Hematopoietic multipotent progenitor cell treated with erythropoietin and hydrocortisone succinate and interleukin-3 and kit ligand, for 6 days (in vitro differentiated cells): ENCODE measurements at regions not wholly inside any gene's neighbourhood (a gene's known extent, or its start where the extent isn't known, plus 50 kb on each side); places are given as distances from the start of the nearest gene placed in this dataset.

Experiments
- DNase-seq: peaks from one replicate; pipeline ENCODE4 v3.0.0-alpha.2; 2015

DNA sequence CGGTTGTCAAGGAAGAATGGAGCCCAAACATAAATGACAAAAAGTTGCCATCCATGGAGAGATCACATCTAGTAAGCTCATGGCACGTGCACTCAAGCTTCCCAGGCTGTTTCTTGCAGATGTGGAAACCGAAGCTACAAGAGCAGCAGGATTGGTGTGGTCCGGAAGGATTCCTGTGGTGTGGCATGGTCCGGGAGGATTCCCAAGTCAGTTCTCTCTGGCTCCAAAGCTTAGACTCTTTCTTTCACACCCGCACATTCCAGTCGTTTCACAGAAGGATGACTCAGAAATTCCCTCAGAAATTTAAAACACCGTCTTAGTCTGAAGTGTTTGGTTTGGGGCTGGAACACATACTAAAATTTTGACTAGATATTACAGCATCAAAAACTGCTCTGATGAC is 78.0 kb upstream of the DRD2 start:
- no peak for DNase-seq

DNA sequence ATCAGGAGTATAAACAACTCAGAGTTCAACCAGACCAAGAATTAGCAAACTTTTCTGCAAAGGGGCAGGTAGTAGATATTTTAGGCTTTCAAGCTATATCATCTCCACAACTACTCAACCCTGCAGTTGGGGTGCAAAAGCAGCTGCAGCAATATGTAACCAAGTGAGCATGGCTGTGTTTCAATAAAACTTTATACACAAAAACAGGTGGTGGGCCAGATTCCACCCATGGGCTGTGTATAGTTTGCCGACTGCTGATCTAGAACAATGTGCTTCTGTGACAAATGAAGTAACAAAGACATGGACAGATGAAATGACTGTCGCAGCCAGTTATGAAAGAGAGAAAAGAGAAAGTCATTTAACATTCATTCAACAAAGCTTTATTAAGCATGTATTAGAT is 77.1 kb upstream of the DRD2 start:
- DNase-seq, result no peak

DNA sequence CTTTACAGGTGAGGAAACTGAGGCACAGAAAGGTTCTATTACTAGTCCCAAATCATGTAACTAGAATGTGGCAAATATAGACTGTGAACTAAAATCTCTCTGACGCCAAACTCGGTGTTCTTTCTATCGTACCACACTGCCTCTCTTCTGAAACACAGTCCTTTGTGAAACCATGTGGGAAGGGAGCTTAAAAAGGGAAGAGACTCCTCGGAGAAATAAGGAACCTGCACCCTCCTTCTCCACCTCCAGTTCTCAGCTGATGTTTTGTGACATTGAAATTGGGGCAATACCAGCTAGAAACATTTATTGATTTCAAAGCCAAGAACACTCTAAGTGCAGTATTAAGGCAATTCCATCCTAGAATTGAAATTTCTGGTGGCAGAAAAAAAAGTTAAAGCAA is 76.4 kb upstream of the DRD2 start:
- DNase-seq, result no peak

DNA sequence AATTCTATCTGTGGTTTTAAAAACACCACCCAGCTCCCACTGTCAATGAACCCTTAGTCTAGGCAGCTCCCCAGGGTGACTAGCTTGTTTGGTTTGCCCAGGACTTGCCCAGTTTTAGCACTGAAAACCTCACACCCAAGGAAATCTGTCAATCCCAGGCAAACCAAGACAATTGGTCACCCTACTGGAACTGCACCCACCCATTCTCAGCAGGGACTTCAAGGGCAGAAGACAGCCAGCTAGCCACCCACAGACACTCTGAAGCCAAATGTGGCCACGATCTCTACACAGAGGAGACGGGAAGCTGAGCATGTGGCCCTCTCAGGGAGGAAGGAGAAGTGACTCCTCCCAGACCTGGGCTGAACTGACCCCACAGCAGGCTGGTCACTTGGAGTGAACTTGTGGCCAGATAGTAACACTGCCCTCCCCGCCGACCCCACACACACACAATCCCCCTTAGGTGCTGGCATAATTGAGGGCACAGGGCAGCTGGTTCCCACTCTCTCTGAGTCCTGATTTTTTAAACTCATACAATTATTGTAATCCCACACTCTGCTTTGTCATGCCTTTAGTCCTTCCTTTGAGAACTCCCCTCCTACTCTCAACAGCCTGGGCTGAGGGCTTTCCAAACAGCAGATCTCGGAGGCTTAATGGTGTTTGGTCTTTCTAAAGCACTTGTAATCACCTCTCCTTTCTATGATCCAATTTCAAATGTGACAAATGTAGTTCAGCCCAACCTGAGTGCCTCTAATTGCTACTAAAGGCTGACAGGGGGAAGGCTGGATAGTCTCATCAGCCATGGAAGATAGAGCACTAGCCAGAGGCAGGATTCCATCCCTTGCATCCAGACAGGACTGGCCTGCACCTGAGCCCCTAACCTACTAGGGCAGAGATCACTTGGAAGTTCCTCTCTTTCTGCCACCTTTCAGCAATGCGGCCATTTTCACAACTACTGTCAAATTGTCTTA is 74.7 kb upstream of the DRD2 start:
- no peak for DNase-seq

DNA sequence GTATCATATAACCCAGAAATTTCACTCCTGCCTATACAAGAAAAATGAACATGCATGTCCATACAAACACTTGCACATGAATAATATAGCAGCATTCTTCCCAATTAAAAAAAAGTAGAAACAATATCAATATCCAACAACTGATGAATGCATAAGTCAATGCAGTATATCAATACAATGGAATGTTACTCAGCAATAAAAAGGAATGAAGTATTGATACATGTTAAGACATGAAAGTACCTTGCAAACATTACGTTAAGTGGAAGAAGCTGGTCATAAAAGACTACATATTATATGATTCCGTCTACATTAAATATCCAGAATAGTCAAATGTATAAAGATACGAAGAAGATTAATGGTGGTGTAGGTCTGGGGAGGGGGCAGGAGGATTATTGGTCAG is 73.9 kb upstream of the DRD2 start:
- no peak for DNase-seq

DNA sequence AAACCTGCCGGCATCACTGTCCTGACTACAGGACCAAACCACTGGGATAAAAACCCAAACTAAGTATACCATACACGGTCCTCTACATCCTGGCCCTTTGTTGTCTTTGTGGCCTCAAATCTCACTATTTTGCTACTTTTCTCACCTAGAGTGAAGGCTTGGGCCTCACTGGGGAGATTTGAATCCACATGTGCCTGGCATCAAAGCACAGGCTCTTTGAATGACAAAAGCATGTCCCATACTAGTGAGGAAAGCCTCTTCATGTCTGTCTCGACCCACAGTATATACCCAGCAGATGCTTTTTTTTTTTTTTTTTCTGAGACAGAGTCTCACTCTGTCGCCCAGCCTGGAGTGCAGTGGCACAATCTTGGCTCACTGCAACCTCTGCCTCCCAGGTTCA is 72.5 kb upstream of the DRD2 start:
- no peak for DNase-seq

DNA sequence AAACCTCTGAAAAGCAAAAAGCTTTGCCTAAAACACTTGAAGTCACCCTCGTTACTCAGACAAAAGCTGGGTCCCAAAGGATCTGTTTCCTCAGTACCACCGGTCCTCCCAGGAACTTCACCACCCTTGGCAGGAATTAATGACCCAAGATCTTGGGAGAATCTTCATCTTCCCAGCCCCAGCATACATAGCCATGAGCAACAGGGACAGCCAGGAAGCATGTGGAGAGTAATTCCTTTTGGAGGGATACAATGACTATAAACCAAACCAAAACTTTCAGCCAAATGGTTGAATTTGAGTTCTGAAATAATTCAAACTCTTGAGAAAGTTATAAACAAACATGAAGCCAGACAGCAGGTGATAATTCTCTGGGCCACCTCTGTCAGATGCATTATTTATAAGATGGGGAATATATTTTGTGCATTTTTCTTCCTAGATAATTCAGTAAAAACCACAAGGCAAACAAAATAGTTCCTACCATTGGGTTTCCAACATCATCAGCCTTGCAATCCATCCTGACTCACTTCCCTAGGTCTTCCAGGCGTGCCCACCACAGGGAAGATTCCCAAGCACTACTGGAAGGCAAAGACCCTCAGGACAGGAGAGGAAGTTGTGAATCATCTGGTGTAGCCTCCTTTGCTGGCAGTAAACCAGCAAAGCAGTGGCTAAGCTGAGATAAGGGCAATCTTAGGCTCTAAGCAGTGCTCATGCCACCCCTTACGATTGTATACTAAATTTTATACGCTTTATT is 71.7 kb upstream of the DRD2 start:
- no peak for DNase-seq

DNA sequence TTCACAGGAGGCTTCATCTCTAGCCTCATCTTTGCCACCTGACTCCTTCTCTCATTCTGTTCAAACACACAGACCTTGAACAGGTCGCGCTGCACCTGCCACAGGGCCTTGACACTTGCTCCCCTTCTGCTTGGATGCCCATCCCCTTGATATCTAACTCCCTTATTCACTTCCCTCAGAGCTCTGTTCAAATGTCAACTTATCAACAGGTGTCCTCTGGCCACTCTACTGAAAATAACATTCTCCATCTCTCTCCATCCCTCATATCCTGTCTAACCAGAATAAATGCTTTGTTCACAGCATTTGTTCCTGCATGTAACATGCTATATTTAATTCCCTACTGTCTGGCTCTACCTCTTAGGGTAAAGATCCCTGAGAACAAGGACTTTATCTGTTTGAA is 67.2 kb upstream of the DRD2 start:
- DNase-seq, result no peak

DNA sequence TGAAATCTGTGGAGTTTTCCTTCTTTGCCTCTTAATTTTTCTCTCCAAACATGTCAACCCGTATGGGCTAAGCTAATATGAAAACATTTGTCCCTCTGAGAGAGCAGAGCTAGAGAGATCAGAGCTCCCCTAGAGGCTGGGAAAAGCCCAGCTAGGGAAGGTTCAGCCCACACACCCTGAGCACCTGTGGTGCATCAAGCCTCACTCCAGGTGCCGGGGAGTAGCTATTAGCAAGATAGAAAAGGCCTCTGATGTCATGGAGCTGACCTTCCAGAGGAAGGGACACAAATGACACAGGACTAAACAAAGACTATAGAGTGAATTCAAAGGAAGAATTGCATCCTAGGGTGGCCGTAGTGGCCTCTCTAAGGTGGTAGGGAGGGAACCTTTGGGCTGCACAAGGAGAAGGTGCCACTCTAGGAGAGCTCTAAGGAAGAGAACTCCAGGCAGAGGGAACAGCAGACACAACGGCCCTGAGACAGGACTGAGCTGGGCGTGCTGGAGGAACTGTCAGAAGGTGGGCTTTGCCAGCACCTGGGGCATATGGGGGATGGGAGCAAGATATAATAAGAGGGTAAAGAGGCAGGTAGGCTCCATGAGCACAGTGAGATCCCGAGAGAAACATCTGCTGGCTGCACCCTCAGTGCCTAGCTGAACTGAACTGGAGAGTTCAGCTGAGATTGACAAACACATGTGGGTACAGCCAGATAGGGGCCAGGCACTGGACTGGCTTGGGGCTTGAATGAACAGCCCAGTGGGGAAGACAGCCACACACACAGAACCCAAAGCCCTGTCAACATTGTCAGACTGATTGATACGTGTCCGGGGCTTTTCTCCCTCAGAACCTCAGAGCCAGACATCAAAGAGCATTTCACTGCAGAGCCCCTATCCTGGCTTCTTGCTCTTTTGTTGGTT is 65.5 kb upstream of the DRD2 start:
- DNase-seq, result no peak

DNA sequence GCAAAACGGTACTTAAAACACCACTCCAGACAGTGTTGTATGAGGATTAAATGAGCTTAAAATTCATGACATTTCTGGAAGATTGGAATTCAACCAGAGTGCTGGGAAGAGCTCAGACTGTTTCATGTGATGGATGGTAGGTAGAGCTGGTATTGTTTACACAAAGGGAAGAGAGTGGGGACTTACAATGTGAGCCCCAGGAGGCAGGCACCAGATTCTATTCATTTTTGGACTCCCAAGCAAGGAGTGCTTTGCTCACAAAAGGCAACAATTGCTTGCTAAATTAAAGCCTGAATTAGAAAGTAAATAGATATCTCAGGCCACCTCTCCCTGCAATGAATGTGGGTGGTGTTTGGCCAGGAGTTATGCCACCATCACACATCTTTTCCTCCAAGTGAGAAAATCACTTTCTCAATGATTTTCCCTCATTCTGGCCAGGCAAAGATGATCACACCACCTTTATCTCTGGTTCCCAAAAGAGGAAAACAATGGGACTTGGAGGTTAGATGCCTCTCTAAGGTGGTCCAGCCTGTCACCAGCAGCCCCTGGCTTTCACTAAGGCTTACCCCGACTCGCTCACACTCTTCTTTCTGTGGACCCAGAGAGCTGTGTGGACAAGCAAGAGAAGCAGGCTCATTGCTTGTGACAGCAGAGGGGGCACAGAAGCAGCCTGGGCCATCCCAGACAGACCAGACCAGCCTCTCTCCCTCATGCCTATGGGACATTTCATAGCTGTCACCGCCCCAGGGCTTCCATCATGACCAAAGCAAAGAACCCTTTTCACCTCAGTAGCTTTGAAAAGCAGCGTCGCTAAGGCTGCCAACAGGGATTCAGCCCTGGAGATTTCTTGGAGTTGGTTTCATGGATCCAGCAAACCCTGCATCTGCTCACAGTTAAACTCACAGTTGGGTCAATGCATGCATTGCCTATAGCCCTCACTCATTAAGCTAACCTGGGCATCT is 63.5 kb upstream of the DRD2 start:
- no peak for DNase-seq

DNA sequence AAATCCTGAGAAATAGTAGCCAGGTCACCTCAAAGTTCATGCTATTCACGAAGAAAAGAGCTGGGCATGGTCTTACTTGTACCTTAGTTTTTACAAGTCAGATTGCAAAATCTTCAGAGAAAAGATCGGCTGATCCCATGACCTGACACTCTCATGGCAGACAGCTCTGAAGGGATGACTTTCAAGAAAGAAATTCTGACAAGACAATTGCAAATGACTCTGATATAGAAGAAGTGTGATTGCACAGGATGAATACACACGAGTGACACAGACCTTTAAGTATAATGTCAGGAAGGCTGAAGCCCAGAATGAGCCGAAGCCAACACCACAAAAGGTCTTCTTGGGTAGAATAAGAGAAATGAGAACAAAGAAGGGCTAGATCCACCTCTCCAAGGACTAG is 59.4 kb upstream of the DRD2 start:
- no peak for DNase-seq

DNA sequence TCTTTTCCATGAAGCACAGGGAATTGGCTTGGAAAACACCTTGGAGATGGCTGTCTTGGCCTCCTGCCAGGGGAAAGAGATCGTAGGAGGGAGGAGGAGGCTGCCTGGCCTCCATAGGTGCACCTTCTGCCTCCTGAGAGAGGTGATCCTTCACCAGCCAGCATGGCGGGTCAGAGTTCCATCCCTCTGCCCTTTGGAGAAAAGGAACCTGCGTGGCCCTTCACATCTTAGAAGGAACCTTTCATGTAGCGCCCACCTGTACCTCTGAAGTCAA is 58.2 kb upstream of the DRD2 start:
- DNase-seq, result no peak

DNA sequence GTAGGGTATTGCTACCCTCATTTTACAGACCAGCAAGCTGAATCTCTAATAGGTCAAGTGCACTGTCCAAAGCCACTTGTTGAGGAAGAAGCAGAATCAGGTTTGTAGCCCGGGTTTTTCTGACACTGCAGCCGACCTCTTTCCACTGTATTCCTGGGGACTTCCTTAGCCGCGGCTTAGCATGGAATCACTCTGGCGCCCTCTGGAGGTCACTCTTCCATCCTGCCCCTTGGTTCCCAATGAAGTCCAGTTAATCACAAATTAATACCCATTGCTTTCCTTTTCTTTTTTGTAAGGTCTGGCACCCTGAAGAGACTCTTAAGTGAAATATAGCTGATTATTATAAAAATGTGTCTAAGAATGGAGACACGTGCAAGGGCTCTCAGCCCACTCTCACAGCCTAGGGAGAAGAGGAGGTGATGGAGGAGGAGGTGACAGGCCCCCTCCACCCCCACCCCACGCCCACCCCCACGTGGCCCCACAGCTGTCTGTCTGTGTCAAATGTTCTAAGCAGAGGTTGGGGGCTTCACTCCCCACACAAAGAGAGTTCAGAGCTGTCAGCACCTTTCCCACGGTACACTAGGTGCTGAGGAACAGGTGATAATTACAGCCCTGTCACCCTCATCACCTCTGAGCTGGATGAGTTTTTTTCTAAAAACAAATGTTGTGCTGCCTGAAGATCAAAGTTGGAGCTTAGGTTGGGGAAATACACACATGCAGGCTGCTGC is 57.7 kb upstream of the DRD2 start:
- DNase-seq, result peak; percentile 82

DNA sequence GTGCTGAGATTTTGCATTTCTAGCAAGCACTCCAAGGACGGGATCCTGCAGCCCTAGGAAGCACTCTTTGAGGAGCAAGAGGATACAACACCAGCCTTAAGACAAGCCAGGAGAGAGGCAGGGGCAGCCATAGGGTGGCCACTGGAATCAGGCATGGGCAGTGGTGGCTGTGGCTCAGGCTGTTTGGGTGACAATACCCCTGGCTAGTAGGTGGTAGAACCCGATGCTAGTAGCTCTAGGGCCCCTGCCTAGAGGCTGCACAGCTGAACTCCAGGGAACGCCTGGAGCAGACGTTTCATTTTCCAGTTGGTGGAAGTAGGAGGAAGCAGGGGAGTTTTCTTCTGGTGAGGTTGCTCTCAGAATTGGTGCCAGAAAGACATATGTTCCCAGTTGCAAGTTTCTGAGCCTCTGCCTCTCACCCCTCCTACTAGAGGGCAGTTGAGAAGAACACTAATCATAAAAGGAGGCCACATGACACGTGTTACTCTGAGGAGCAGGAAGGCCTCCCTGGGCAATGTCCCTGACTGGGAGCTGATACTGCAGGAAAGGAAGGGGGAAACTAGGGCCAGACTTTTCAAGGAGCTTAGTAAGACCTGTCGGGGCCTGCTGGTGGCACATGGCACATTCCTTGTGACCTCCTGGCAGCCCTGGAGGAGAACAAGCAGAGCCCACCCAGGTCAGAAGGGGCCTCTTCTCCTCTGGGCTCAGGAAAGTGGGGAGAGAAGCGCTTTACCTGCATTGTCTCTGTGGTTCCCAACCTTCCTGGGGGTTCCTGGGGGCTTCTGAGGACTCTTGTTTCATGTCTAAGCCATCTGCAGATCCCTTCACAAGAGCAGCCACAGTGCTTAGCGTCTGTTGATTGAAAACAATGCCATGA is 56.6 kb upstream of the DRD2 start:
- DNase-seq, result no peak

DNA sequence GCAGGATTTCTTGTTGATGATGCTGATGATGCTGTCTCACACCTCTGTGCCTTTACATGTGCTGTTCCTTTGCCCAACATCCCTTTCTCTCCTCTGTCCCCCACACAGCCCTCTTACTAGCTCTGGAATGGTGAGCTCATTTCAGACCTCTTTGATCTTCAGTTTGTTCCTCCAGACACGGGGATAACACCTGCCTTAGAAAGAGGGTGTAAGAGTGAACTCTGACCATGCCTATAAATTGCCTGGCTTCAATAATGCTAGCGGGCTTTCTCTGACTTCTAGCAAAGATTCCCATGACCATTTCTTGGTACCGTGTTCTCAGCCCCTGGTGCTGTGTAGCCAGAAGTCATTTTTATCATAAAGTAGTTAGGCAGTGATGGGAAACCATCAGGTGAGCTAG is 55.9 kb upstream of the DRD2 start:
- DNase-seq, result no peak

DNA sequence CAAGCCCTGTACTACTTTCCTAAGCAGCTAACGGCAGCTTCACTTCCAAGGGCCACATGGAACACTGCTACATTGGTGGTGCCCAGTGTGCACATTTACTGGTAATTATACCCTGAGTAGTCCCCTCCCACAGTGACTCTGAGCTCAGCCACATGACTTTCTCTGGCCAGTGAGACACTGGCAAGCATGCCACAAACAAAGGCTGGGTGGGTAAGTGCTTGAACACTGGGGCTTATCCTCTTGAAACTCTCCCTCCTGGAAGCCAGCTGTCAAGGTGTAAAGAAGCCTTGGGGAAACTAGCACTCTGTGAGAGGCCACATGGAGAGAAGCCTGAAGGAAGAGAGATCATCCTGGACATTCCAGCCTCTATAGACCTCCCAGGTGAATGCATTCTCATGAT is 54.4 kb upstream of the DRD2 start:
- DNase-seq, result no peak

DNA sequence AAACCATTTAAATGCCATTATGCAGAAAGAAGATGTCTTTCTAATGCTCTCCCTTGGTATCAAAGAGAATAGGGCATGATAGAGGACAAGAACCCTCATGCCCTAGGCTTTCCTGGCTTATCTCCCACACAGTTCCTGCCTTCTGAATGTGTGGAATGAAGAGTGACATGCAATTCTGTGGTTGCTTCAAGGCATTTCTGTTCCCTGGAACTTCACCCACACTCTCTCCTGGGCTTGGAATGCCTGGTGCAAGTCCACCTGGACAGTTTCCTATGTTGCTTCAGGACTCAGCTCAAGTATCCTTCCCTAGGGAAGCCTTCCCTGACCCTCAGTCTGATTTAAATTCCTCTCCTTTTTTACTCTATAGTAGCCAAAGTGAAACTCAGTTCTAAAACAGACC is 53.8 kb upstream of the DRD2 start:
- DNase-seq, result no peak

DNA sequence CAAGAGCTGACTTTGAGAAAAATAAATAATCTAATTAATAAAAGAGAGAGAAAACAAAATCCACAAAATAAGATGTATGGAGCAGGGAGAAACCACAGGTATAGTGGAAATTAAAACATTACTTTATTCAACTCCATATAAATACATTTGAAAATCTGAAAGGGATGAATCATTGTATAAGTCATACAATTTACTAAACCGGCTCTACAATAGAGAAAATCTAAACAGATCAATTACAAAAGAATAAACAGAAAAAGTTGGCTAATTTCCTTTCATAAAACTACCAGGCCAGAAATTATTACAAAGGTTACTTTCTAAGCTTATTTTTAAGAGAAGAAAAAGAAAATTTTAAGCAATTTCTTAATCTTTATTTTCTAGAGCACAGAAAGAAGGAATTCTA is 51.3 kb upstream of the DRD2 start:
- no peak for DNase-seq
